ENCODE measurements at regions not wholly inside any gene's neighbourhood (a gene's known extent, or its start where the extent isn't known, plus 50 kb on each side); places are given as distances from the start of the nearest gene placed in this dataset.

- DNase-seq (ENCODE audit: low read depth): no peak
- no peak overlapping the region for H3K4me3 ChIP-seq (ENCODE audit: low read depth, low read length)
- TF ChIP-seq MAX (IDR thresholded peaks at IDR 0.05; ENCODE audit: low read depth, low read length) (no peak), CTCF (IDR thresholded peaks at IDR 0.05; ENCODE audit: low read depth, low read length) (no peak), MYC (IDR thresholded peaks at IDR 0.05; ENCODE audit: low read depth, low read length) (no peak), POLR2A (IDR thresholded peaks at IDR 0.05; ENCODE audit: extremely low read depth, insufficient read length) (no peak)
Observed at GRCh38 chr5:58133216-58133615, 326.7 kb downstream of the PLK2 start.

GRCh38 chr5:58127255-58128220 is 332.3 kb downstream of the PLK2 start:
- H3K4me3 ChIP-seq (ENCODE audit: low read depth, low read length): no peak overlapping the region
- TF ChIP-seq CTCF (IDR thresholded peaks at IDR 0.05; ENCODE audit: low read depth, low read length) (no peak), MAX (IDR thresholded peaks at IDR 0.05; ENCODE audit: low read depth, low read length) (no peak), MYC (IDR thresholded peaks at IDR 0.05; ENCODE audit: low read depth, low read length) (no peak), POLR2A (IDR thresholded peaks at IDR 0.05; ENCODE audit: extremely low read depth, insufficient read length) (no peak)
- no peak for DNase-seq (ENCODE audit: low read depth)

GRCh38 chr5:58123501-58123900 is 336.4 kb downstream of the PLK2 start:
- no peak for DNase-seq (ENCODE audit: low read depth)
- H3K4me3 ChIP-seq (ENCODE audit: low read depth, low read length): no peak overlapping the region

GRCh38 chr5:58122848-58123392 is 337.0 kb downstream of the PLK2 start:
- TF ChIP-seq MAX (IDR thresholded peaks at IDR 0.05; ENCODE audit: low read depth, low read length): no peak
- no peak for TF ChIP-seq MYC (IDR thresholded peaks at IDR 0.05; ENCODE audit: low read depth, low read length)
- TF ChIP-seq POLR2A (IDR thresholded peaks at IDR 0.05; ENCODE audit: extremely low read depth, insufficient read length): no peak
- TF ChIP-seq CTCF (IDR thresholded peaks at IDR 0.05; ENCODE audit: low read depth, low read length): no peak
- no peak for DNase-seq (ENCODE audit: low read depth)

More at GRCh38 chr5:58123501-58123900, 336.4 kb downstream of the PLK2 start:
- TF ChIP-seq MYC (IDR thresholded peaks at IDR 0.05; ENCODE audit: low read depth, low read length) (no peak), CTCF (IDR thresholded peaks at IDR 0.05; ENCODE audit: low read depth, low read length) (no peak), POLR2A (IDR thresholded peaks at IDR 0.05; ENCODE audit: extremely low read depth, insufficient read length) (no peak), MAX (IDR thresholded peaks at IDR 0.05; ENCODE audit: low read depth, low read length) (no peak)

GRCh38 chr5:58122157-58122556 is 337.7 kb downstream of the PLK2 start:
- no peak for TF ChIP-seq CTCF (IDR thresholded peaks at IDR 0.05; ENCODE audit: low read depth, low read length)
- no peak for TF ChIP-seq POLR2A (IDR thresholded peaks at IDR 0.05; ENCODE audit: extremely low read depth, insufficient read length)
- TF ChIP-seq MAX (IDR thresholded peaks at IDR 0.05; ENCODE audit: low read depth, low read length): no peak
- no peak for TF ChIP-seq MYC (IDR thresholded peaks at IDR 0.05; ENCODE audit: low read depth, low read length)
- no peak for DNase-seq (ENCODE audit: low read depth)

More at GRCh38 chr5:58122848-58123392, 337.0 kb downstream of the PLK2 start:
- H3K4me3 ChIP-seq (ENCODE audit: low read depth, low read length): no peak overlapping the region

More at GRCh38 chr5:58122157-58122556, 337.7 kb downstream of the PLK2 start:
- no peak overlapping the region for H3K4me3 ChIP-seq (ENCODE audit: low read depth, low read length)
